ENCODE measurements at regions not wholly inside any gene's neighbourhood (a gene's known extent, or its start where the extent isn't known, plus 50 kb on each side); places are given as distances from the start of the nearest gene placed in this dataset.
"Not testable (repeated sequence)": the region's sequence is repeated elsewhere in the genome, so short reads cannot be mapped to it uniquely, and the experiment has no call there.

DNA sequence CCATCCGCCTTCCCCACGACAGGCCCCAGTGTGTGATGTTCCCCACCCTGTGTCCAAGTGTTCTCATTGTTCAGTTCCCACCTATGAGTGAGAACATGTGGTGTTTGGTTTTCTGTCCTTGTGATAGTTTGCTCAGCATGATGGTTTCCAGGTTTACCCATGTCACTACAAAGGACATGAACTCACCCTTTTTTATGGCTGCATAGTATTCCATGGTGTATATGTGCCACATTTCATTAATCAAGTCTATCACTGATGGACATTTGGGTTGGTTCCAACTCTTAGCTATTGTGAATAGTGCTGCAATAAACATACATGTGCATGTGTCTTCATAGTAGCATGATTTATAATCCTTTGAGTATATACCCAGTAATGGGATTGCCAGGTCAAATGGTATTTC, 488.2 kb upstream of the SEMA3D start:
- not testable (repeated sequence) for DNase-seq

DNA sequence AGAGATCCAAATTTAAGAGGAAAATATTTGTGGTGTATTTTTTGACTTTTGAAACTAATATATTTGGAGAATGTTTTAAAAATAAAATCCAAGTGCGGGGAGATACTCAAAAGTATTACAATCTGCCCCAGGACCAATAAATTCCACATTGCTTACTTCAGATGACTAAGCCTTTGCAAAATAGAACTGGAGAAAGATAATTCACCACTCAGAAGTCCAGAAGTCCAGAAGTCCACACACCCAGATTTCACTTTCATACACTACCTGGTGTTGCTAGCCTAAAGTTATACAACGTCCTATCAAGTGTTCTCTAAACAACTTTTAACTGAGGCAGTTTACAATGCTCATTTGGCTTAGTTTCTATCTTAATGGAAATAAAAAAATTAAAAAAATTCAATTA, 487.0 kb upstream of the SEMA3D start:
- no peak for DNase-seq

DNA sequence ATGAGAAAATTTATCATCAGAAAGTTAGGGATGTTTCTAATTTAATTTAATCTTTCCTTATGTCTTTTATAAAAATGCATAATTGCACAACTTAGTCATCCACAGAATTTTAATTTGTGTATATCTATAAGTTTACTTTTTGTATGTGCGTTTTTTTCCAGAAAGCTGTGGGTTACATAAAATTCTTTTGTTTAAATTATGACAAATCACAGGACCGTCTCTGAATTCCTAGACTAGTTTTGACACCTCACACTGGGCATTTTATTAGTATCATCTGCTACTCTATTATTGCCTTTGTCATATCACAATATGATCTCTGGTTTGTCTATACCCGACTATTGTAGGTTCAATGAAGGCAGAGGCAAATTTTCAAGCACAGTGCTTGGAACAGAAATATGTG, 482.4 kb upstream of the SEMA3D start:
- no peak for DNase-seq

GRCh38 chr7:85664341-85664740, 477.5 kb upstream of the SEMA3D start:
- DNase-seq: no peak

GRCh38 chr7:85659364-85659763, 472.5 kb upstream of the SEMA3D start:
- no peak for DNase-seq

- no peak for DNase-seq
Observed at GRCh38 chr7:85655252-85655651, 468.4 kb upstream of the SEMA3D start.

- no peak for DNase-seq
Observed at GRCh38 chr7:85644272-85644671, 457.4 kb upstream of the SEMA3D start.

DNA sequence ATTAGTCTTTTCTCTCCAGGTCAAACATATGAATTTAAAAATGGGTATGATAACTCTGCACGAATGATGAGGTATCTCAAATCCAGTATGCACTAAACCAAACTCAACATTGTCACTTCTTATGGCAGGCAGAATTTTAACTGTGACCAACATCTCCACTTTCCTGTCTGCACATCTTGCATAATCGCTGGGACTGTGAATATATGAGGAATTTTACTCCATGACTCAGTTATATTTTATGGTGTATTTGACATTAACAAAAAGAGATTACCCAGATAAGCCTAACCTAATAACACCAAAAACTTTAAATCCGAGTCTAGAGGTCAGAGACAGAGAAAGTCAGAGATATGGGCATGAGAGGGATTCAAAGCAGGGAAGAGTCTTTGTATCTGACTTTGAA, 454.5 kb upstream of the SEMA3D start:
- no peak for DNase-seq

GRCh38 chr7:85638394-85638793, 451.5 kb upstream of the SEMA3D start:
- DNase-seq: no peak

GRCh38 chr7:85634951-85635350, 448.1 kb upstream of the SEMA3D start:
- no peak for DNase-seq

- DNase-seq: peak in 1 of 56 donors; percentile 2
Observed at GRCh38 chr7:85630904-85631600, 444.2 kb upstream of the SEMA3D start.

GRCh38 chr7:85627791-85628586, 441.1 kb upstream of the SEMA3D start:
- no peak for DNase-seq

DNA sequence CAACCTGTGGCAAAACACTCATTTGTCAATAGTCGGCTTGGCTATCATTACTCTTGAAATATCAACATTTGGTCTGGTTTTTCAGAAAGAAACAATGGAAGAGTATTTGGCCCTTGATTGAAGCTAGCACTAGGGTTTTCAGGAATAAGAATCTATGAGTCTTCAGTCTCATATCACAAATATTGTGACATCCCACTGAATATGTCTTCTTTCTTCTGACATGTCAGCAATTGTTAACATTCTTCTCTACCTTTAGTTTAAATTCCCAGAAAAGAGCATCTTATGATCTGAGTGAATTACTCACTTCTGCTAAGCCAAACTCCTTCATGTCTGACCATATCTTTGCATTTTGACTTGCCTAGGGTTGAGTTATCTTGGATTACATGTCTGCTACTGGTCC, 435.2 kb upstream of the SEMA3D start:
- no peak for DNase-seq

- no peak for DNase-seq
Observed at GRCh38 chr7:85620936-85621685, 434.3 kb upstream of the SEMA3D start.

- DNase-seq: no peak
Observed at GRCh38 chr7:85619236-85619635, 432.4 kb upstream of the SEMA3D start.

DNA sequence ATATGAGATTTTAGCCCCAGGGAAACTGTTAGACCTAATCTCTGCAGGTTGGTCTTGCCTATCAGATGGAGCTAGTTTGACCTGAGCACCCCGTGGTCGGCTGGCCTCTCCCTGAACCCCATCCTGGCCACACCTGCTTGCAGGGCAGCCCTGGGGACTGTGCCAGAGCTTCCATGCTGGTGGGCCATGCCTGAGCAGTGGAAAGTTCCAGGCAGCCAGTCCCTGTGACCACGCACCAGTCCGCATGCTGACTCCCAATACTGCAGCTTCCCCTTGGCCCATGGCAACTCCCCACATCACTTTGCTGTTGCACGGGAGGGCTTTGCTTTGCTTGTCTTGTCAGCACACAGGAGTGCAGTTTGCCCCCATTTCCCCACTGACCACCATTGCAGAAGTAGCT, 427.8 kb upstream of the SEMA3D start:
- no peak for DNase-seq

GRCh38 chr7:85612514-85612913, 425.7 kb upstream of the SEMA3D start:
- DNase-seq: no peak

- no peak for DNase-seq
Observed at GRCh38 chr7:85608804-85609203, 421.9 kb upstream of the SEMA3D start.

DNA sequence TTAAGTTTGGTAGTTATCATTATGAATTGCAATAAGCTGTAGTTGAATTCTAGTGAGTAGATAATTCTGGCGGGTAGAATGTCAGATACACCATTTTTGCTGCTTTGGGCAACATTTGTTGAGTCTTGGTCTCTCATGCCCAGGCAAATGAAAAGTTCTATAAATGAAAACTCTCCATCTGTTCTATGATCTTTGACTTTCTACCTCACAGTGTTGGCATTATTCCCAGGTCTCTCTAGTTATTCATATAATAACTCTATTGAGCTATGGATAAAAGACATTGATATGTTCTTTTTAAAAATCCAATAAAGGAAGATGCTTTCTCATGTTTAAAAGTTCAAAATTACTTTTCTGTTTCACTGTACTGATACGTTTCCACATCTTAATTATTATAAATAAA, 415.3 kb upstream of the SEMA3D start:
- DNase-seq: no peak

GRCh38 chr7:85600395-85600794, 413.5 kb upstream of the SEMA3D start:
- no peak for DNase-seq

DNA sequence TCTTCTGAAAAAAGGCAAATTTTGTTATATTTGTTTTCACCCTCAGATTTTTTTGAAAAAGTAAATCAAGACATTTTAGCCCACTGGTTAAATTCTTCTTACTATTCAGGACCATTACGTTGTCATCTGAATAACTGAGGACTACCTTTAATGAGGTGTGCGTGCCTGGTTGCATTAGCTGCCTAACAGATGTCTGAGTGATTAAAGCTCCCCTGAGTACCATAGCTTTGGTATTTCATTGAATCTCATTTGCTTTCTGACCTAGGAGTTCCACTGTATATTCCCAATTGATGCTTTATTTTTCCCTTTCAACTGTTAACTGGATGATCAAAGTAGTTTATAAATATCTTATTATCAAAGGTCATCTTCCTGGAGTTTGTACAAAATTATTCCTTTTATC, 410.0 kb upstream of the SEMA3D start:
- DNase-seq: no peak

DNA sequence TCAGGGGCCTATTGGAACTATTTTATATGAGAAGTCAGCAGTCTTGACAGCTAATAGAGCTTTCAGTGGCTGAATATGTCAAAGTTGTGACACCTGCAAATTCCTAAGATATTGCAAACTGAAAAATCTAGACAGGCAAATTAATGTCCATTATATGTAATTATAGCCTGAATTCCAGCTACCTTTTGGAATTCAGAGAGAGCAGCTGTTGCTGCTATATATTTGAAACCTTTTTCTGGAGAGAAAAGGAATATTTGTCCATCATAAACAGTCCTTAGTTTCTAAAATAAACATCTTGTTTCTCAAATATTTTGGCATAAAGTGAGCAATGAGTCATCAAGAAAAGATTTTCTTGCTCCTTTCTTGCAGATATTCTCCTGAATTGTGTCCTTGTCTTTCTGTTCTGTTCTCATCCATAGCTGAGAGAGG, 408.9 kb upstream of the SEMA3D start:
- DNase-seq: no peak
